Activated CD4-positive, alpha-beta T cell treated with anti-CD3 and anti-CD28 coated beads, Interleukin-2, amount 50 U/mL, for 1 hour (primary cell): ENCODE measurements at regions not wholly inside any gene's neighbourhood (a gene's known extent, or its start where the extent isn't known, plus 50 kb on each side); places are given as distances from the start of the nearest gene placed in this dataset.

Source experiments
- DNase-seq: peaks from one replicate; pipeline ENCODE4 v3.0.0-alpha.2; 2020

GRCh38 chr13:106161146-106161545, 374.3 kb downstream of the EFNB2 start:
- DNase-seq: no peak

GRCh38 chr13:106159295-106160195, 375.9 kb downstream of the EFNB2 start:
- no peak for DNase-seq

- no peak for DNase-seq
Observed at GRCh38 chr13:106156468-106156867, 379.0 kb downstream of the EFNB2 start.

- no peak for DNase-seq
Observed at GRCh38 chr13:106155411-106155810, 380.1 kb downstream of the EFNB2 start.

DNA sequence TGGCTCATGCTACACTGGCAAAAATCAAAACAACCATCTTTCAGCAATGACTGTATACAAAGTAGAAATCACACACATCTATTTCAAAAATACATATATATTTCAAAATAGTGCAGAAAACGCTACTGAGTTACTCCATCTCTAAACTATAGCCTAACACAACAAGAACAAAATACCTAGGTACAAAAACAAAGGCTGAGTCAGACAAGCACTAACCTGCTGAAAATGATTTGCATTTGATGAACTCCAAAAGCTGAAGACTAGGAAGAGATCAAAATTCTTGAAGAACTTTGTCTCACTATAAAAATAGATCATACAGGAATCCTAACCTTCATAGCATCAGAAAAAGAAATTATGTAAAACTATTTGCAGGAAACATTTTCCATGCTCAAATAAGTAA, 381.6 kb downstream of the EFNB2 start:
- no peak for DNase-seq

DNA sequence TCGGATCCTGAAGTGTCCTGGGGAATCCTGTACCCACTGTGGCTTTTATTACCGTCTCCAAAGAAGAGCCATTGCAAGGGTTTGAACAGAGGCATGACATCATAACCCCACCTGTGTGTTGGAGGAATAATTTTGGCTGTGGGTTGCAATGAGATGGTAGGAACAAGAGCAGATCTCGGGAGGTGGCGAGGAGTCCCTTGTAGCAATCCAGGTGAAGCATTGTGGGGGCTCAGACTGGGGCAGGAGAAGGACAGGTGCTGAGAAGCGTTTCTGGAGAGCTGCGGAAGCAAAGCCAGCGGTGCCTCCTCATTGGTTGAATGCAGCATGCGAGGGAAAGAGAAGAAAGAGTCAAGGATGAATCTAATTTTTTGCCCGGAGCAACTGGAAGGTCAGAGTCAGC, 382.4 kb downstream of the EFNB2 start:
- DNase-seq: no peak

DNA sequence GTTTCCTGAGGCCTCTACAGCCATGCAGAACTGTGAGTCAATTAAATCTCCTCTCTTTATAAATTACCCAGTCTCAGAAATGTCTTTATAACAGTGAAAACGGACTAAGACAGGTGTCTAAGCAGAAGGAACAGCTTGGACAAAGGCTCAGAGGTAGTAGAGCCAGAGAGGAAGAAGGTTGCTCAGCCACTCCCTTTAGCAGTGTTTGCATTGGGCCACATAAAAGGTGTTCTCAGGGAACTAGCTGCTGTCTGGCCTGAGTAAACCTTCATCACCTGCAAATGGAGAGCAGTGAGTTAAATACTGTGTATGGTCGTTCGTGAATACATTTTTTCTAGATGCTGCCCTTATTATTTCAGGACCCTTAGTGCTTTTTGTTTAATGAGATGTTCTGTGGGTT, 383.4 kb downstream of the EFNB2 start:
- DNase-seq: no peak

- DNase-seq: no peak
Observed at GRCh38 chr13:106151056-106151699, 384.3 kb downstream of the EFNB2 start.

DNA sequence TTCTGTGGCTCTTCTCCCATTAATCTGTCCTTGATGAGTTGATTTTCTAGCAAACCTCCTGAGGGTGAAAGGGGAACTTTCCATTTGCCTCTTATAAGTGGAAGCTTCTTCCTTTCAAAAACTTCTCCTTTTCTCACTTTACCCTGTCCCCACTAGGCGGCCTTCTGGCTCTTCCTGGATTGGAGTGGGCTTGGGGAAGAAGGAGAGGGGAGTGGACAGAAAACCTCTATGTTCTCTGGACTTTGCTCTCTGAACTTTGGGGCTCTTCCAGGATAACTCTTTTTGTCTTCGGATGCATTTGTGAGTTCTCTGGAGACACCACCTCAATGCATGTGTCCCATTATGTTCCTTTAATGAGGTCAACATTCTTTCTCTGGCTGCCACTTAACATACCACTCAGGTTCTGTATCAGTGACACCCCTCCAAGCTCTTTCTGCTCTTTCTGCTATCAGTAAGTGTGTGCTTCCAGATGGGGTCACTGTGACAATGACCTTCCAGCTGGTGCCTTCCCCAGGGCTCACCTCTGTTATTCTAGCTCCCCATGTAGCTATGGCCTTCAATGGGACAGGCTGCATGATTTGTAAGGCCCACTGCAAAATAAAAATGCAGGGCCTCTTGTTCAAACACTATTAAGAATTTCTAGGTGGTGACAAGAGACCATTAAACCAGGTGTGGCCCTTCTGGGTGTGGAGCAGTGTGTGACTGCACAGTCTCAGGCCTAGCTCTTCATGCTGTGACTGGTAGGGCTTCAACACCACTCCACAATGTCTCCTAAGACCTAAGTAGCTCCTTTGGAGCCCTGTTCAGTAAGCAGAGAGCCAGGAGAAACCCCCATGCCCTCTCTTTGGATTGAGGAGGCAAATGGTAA, 389.2 kb downstream of the EFNB2 start:
- no peak for DNase-seq

GRCh38 chr13:106145070-106145469, 390.4 kb downstream of the EFNB2 start:
- DNase-seq: no peak

DNA sequence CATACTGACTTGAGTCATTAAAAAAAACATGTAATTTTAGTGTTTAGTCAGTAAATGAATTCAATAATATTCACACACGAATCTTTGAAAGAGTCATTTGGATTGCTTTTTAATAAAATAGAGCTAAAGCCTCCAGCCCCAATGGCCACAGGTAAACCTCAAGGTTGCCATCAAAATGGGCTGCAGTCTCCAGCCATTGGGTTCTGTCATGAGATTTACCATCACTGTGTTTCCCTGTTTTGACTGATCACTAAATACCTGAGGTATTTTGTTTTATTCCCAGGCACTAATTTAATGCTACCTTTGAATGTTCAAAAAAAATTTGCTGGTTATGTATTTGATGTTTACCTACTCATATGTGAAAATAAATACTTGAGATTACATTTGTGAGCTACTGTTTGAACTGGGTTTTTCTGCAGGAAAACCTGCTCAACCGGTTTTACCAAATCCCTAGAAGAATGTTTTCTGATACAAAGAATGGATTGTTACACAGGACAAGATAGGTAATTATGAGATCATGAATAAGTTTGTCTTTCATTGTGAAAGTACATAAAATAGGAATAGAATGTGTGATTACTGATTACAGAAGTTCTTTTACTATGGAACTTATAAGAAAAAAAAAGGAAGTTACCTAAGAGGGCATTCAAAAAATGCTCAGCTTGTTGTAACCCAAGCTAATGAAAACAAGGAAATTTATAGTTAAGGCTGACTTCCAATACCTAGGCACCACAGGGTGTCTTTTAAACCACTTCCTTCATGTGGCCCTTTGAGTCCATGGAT, 391.3 kb downstream of the EFNB2 start:
- DNase-seq: no peak

DNA sequence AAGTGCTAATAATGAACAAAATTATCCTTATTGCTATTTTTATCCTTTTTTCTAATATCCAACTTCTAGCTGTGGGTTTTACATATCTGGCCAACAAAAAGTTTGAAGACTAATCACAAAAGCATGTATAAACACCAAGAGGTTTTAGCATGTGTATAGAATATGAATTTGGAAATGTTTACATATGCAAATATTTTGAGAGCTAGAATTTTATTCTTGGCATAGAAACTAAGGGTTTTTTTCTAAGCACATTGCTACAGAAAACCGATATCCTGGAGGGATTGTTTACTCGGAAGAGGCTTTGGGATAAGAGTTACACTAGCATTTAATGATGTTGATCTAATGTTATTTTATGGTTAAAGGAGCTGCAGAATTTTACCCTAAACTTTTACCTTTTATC, 392.1 kb downstream of the EFNB2 start:
- no peak for DNase-seq

DNA sequence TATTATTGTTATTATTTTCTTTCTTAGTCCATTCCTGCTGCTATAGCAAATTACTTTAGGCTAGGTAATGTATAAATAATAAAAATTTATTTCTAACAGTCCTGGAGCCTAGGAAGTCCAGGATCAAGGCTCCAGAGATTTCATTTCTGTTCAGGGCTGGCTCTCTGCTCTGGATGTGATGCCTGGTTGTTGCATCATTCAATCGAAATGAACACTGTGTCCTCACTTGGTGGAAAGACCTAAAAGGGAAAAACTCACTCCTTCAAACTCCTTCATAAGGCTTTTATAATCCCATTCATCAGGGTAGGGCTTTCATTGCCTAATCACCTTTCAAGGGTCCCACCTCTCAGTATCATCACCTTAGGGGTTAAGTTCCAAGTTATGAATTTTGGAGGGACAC, 395.0 kb downstream of the EFNB2 start:
- no peak for DNase-seq

- no peak for DNase-seq
Observed at GRCh38 chr13:106139942-106140341, 395.5 kb downstream of the EFNB2 start.

DNA sequence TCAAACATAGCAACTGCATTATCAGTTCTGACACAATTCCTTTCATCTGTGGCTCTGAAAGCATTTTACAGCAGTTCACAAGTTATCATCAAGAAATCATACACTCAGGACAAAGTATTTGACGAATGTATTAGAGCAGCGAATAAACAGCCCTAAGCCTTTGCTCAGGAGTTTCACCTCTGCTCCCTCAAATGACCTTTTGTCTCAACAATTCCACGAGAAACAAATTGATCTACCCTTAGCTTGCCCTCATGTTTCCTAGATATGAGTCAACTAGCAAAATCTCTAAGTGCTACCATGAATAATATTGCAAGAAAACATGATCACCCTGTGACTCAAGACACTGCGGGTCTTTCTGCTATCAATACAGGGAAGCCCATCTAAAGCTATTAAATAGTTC, 396.1 kb downstream of the EFNB2 start:
- no peak for DNase-seq

- no peak for DNase-seq
Observed at GRCh38 chr13:106138620-106139019, 396.8 kb downstream of the EFNB2 start.

DNA sequence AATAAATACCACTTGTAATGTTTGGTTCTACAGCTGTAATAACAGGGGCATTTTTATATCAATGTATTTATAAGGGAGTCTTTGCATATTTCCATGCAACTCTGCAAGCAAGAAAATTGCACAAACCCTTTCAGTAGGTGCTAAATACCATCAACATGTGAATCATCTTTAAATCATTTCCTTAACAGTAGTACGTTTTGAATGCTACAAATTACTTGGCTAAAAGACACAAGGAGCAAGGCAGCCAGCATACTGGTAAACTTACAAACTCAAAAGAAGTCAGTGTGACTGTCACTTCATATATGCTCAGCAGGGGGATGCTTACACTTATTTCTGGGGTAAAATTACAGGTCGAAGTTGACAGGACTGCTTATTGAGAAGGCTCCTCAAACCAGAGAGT, 402.4 kb downstream of the EFNB2 start:
- DNase-seq: no peak

- DNase-seq: no peak
Observed at GRCh38 chr13:106132216-106132615, 403.2 kb downstream of the EFNB2 start.

- no peak for DNase-seq
Observed at GRCh38 chr13:106129993-106130392, 405.5 kb downstream of the EFNB2 start.

DNA sequence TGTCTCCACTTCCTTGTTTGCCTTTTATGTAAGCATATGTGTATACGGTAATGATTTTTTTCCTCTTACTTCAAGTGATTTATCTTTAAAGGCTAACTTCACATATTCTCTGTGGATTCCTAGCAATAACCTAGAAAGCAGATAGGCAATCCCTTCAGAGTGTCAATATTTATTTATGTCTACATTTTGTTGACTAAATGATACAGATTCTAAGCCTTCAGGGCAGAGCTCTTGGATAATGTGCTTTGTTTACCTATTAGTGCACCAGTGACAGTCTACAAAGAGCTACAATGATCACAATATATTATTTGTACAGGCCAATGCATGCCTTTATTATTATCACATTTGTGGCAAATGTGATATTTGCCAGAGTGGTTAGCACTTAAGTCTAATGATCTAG, 406.2 kb downstream of the EFNB2 start:
- DNase-seq: no peak

- no peak for DNase-seq
Observed at GRCh38 chr13:106122234-106122633, 413.2 kb downstream of the EFNB2 start.

DNA sequence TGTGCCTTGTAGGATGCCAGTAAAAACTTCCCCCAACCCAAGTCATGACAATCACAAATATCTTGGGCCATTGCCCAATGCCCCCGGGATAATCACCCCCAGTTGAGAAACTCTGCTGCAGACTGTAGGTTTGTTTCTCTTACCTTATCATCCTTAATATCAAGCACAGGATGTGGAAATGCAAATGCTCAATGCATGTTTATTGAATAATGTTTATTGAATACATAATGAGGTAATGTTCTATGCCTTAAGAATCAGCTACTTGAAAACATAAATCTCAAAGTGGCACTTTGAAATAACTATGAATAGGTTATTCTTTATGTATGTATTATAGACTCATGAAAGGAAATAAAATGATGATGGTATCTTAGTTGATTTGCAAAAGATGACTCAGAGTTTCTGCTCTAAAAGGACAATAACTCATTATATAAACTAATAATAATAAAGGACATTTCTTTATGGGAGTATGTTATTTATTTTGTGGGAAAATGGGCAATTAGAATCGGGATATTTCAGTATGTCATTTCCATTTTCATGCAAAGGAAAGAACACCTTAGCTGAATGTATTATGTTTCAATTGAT, 414.2 kb downstream of the EFNB2 start:
- no peak for DNase-seq
